Naive B cell (primary cell): ENCODE measurements at regions not wholly inside any gene's neighbourhood (a gene's known extent, or its start where the extent isn't known, plus 50 kb on each side); places are given as distances from the start of the nearest gene placed in this dataset.

Source experiments
- ATAC-seq, 2 donors: fragments of 150-1000 bp; cut with Tn5 transposase; 2 replicates each; pipeline ENCODE4 v1.10.0; 2021; ENCODE audit warnings: low read depth in 2 of 2, mild to moderate bottlenecking in 2 of 2, moderate library complexity in 2 of 2
- DNase-seq: peaks from one replicate; pipeline ENCODE4 v3.0.0; 2022
- H3K27ac Mint-ChIP-seq, 6 donors: one replicate each; pipeline ENCODE4 v1.8.0; 2020 to 2022; ENCODE audit warnings: mild to moderate bottlenecking in 6 of 6, mixed read lengths in 6 of 6, moderate library complexity in 5 of 6, inconsistent platforms in 2 of 6
- H3K27me3 Mint-ChIP-seq, 3 donors: one replicate each; pipeline ENCODE4 v1.8.0; 2021 to 2022; ENCODE audit warnings: mixed read lengths in 3 of 3, mild to moderate bottlenecking in 1 of 3
- H3K36me3 Mint-ChIP-seq, 2 donors: one replicate each; pipeline ENCODE4 v1.8.0; 2020 to 2022; ENCODE audit warnings: mixed read lengths in 2 of 2, inconsistent platforms in 1 of 2, mild to moderate bottlenecking in 1 of 2
- H3K4me1 Mint-ChIP-seq, 3 donors: one replicate each; pipeline ENCODE4 v1.8.0; 2020 to 2022; ENCODE audit warnings: mixed read lengths in 3 of 3, inconsistent platforms in 1 of 3, mild to moderate bottlenecking in 1 of 3, moderate library complexity in 1 of 3
- H3K4me3 Mint-ChIP-seq, 8 donors: one replicate each; pipeline ENCODE4 v1.8.0; 2020 to 2022; ENCODE audit warnings: mild to moderate bottlenecking in 8 of 8, mixed read lengths in 8 of 8, moderate library complexity in 8 of 8, inconsistent platforms in 2 of 8
- H3K9me3 Mint-ChIP-seq, 7 donors: one replicate each; pipeline ENCODE4 v1.8.0; 2020 to 2022; ENCODE audit warnings: mixed read lengths in 7 of 7, mild to moderate bottlenecking in 5 of 7, inconsistent platforms in 2 of 7, moderate library complexity in 1 of 7

- Mint-ChIP-seq H3K36me3 (no peaks in the 10 kb centered on the region), H3K9me3 (peaks cover 11 to 59% (median 42%) of the 10 kb centered on the region in 7 donors), H3K27me3 (no peaks in the 10 kb centered on the region), H3K4me1 (no peaks in the 10 kb centered on the region), H3K4me3 (peak overlapping the region in 1 of 8 donors; percentile 2), H3K27ac (no peak overlapping the region)
- ATAC-seq = no peak
- no peak for DNase-seq
Observed at GRCh38 chr11:55172734-55173415, 89.1 kb upstream of the TRIM48 start.
